ENCODE measurements at regions not wholly inside any gene's neighbourhood (a gene's known extent, or its start where the extent isn't known, plus 50 kb on each side); places are given as distances from the start of the nearest gene placed in this dataset.
A peak's percentile ranks its signal among the peaks of the same experiment; 100 is the strongest.

GRCh38 chr3:69511361-69511760 is 125.5 kb upstream of the FRMD4B start:
- H3K36me3 ChIP-seq = no peaks in the 10 kb centered on the region
- H3K4me3 ChIP-seq = no peak overlapping the region
- H3K9me3 ChIP-seq = peaks cover 0 to 8% (median 3%) of the 10 kb centered on the region in 4 donors
- no peak overlapping the region for H3K27ac ChIP-seq
- no peaks in the 10 kb centered on the region for H3K4me1 ChIP-seq
- WGBS, 5 donors = 78 to 97% (median 85%) methylated on average over 4 of the region's 4 CpGs
- no peaks in the 10 kb centered on the region for H3K27me3 ChIP-seq
- no peak for DNase-seq
- TF ChIP-seq POLR2AphosphoS5 (IDR thresholded peaks at IDR 0.05) (no peak), EP300 (IDR thresholded peaks at IDR 0.05) (no peak), POLR2A (IDR thresholded peaks at IDR 0.05) (no peak), CTCF (IDR thresholded peaks at IDR 0.05) (no peak)
- intact Hi-C loops (cut with DNase I; ENCODE audit: low total_unique reads) = no loop called here

GRCh38 chr3:69510481-69511030 is 124.7 kb upstream of the FRMD4B start:
- DNase-seq = peak in 1 of 2 donors; percentile 33
- Histone ChIP-seq H3K4me3 (no peak overlapping the region), H3K36me3 (no peaks in the 10 kb centered on the region), H3K4me1 (no peaks in the 10 kb centered on the region), H3K27me3 (no peaks in the 10 kb centered on the region), H3K27ac (no peak overlapping the region), H3K9me3 (peaks cover 0 to 8% (median 3%) of the 10 kb centered on the region in 4 donors)
- TF ChIP-seq POLR2A (IDR thresholded peaks at IDR 0.05) (no peak), POLR2AphosphoS5 (IDR thresholded peaks at IDR 0.05) (no peak), EP300 (IDR thresholded peaks at IDR 0.05) (no peak), CTCF (IDR thresholded peaks at IDR 0.05) (no peak)
- 30 to 44% (median 37%) methylated on average over 3 of the region's 3 CpGs for WGBS, 5 donors
- intact Hi-C loops (cut with DNase I; ENCODE audit: low total_unique reads) = no loop called here

- no peak overlapping the region for H3K4me3 ChIP-seq
- H3K36me3 ChIP-seq = no peaks in the 10 kb centered on the region
- peaks cover 0 to 8% (median 3%) of the 10 kb centered on the region in 4 donors for H3K9me3 ChIP-seq
- no peaks in the 10 kb centered on the region for H3K27me3 ChIP-seq
- WGBS, 5 donors = 60 to 75% (median 72%) methylated on average over 3 of the region's 3 CpGs
- TF ChIP-seq POLR2AphosphoS5 (IDR thresholded peaks at IDR 0.05) = no peak
- no peak for TF ChIP-seq CTCF (IDR thresholded peaks at IDR 0.05)
- no peak for TF ChIP-seq EP300 (IDR thresholded peaks at IDR 0.05)
- TF ChIP-seq POLR2A (IDR thresholded peaks at IDR 0.05) = no peak
- H3K27ac ChIP-seq = no peak overlapping the region
- no peaks in the 10 kb centered on the region for H3K4me1 ChIP-seq
- intact Hi-C loops (cut with DNase I; ENCODE audit: low total_unique reads) = no loop called here
- no peak for DNase-seq
Measured at GRCh38 chr3:69509288-69509687, 123.4 kb upstream of the FRMD4B start.

GRCh38 chr3:69505770-69506407 is 120.0 kb upstream of the FRMD4B start:
- TF ChIP-seq POLR2A (IDR thresholded peaks at IDR 0.05) (no peak), CTCF (IDR thresholded peaks at IDR 0.05) (no peak), EP300 (IDR thresholded peaks at IDR 0.05) (no peak)
- Histone ChIP-seq H3K4me1 (no peaks in the 10 kb centered on the region), H3K4me3 (no peak overlapping the region), H3K27ac (no peak overlapping the region), H3K36me3 (no peaks in the 10 kb centered on the region), H3K9me3 (no peaks in the 10 kb centered on the region), H3K27me3 (no peaks in the 10 kb centered on the region)
- 26 to 47% (median 34%) methylated on average over 7 of the region's 7 CpGs for whole genome bisulfite sequencing, 5 donors
- intact Hi-C loops (cut with DNase I; ENCODE audit: low total_unique reads) = no loop called here
- peak in 1 of 2 donors; percentile 66 for DNase-seq

All from stomach (tissue), 8 donors.